Fibroblast of skin of right biceps (primary cell): ENCODE measurements at regions not wholly inside any gene's neighbourhood (a gene's known extent, or its start where the extent isn't known, plus 50 kb on each side); places are given as distances from the start of the nearest gene placed in this dataset.

ENCODE experiments used
- DNase-seq: peaks from one replicate; pipeline ENCODE4 v3.0.0-alpha.2; 2013

- DNase-seq: no peak
These were observed 399.3 kb downstream of the HAO1 start for GRCh38 chr20:7540923-7541322.

- no peak for DNase-seq
These were observed 369.2 kb downstream of the HAO1 start for GRCh38 chr20:7571101-7571500.

GRCh38 chr20:7571521-7572055, 368.7 kb downstream of the HAO1 start:
- peak; percentile 43 for DNase-seq

GRCh38 chr20:7579888-7580287, 360.4 kb downstream of the HAO1 start:
- DNase-seq: no peak

GRCh38 chr20:7585126-7585679, 355.1 kb downstream of the HAO1 start:
- no peak for DNase-seq

GRCh38 chr20:7586481-7586880, 353.8 kb downstream of the HAO1 start:
- no peak for DNase-seq

- DNase-seq: no peak
These were observed 351.1 kb downstream of the HAO1 start for GRCh38 chr20:7589164-7589563.

- DNase-seq: no peak
These were observed 343.7 kb downstream of the HAO1 start for GRCh38 chr20:7596541-7596940.

GRCh38 chr20:7601431-7601830, 338.8 kb downstream of the HAO1 start:
- DNase-seq: no peak

GRCh38 chr20:7606941-7607340, 333.3 kb downstream of the HAO1 start:
- no peak for DNase-seq

- peak; percentile 17 for DNase-seq
These were observed 332.0 kb downstream of the HAO1 start for GRCh38 chr20:7608250-7608649.

GRCh38 chr20:7609251-7609650, 331.0 kb downstream of the HAO1 start:
- no peak for DNase-seq

GRCh38 chr20:7610681-7611080, 329.6 kb downstream of the HAO1 start:
- DNase-seq: no peak

GRCh38 chr20:7617797-7618196, 322.5 kb downstream of the HAO1 start:
- DNase-seq: no peak

- DNase-seq: no peak
These were observed 317.8 kb downstream of the HAO1 start for GRCh38 chr20:7622399-7622961.

- DNase-seq: no peak
These were observed 315.4 kb downstream of the HAO1 start for GRCh38 chr20:7624886-7625285.

GRCh38 chr20:7627734-7628663, 312.3 kb downstream of the HAO1 start:
- peak; percentile 85 for DNase-seq

GRCh38 chr20:7629880-7630279, 310.4 kb downstream of the HAO1 start:
- DNase-seq: peak; percentile 34

GRCh38 chr20:7637184-7637583, 303.1 kb downstream of the HAO1 start:
- peak; percentile 47 for DNase-seq

- DNase-seq: peak; percentile 39
These were observed 290.0 kb downstream of the HAO1 start for GRCh38 chr20:7650086-7650879.

GRCh38 chr20:7654231-7654630, 286.0 kb downstream of the HAO1 start:
- no peak for DNase-seq

- no peak for DNase-seq
These were observed 283.4 kb downstream of the HAO1 start for GRCh38 chr20:7656687-7657467.
